ENCODE measurements at regions not wholly inside any gene's neighbourhood (a gene's known extent, or its start where the extent isn't known, plus 50 kb on each side); places are given as distances from the start of the nearest gene placed in this dataset.

- DNase-seq (ENCODE audit: low spot score in 2 of 2): peak in 1 of 2 donors; percentile 25
- 41 to 47% methylated on average over 7 of the region's 7 CpGs for WGBS, 2 donors
- TF ChIP-seq POLR2A (IDR thresholded peaks at IDR 0.05) (no peak), EP300 (IDR thresholded peaks at IDR 0.05) (no peak), CTCF (IDR thresholded peaks at IDR 0.05) (peak in 3 of 5 experiments; percentile 23 to 51 (median 40))
Measured at GRCh38 chr16:80369138-80369958, 171.4 kb upstream of the DYNLRB2 start.

GRCh38 chr16:80367037-80367658 lies 173.6 kb upstream of the DYNLRB2 start:
- Histone ChIP-seq H3K9me3 (no peaks in the 10 kb centered on the region), H3K4me3 (no peak overlapping the region), H3K36me3 (no peaks in the 10 kb centered on the region), H3K4me1 (peaks cover 0 to 3% (median 0%) of the 10 kb centered on the region in 4 donors), H3K27ac (no peak overlapping the region), H3K27me3 (no peaks in the 10 kb centered on the region)
- TF ChIP-seq CTCF (IDR thresholded peaks at IDR 0.05) (no peak), EP300 (IDR thresholded peaks at IDR 0.05) (no peak), POLR2A (IDR thresholded peaks at IDR 0.05) (no peak)
- 70 to 73% methylated on average over 2 of the region's 2 CpGs for WGBS, 2 donors
- no peak for DNase-seq (ENCODE audit: low spot score in 2 of 2)

More at GRCh38 chr16:80369138-80369958, 171.4 kb upstream of the DYNLRB2 start:
- Histone ChIP-seq H3K4me1 (peaks cover 0 to 3% (median 0%) of the 10 kb centered on the region in 4 donors), H3K27me3 (no peaks in the 10 kb centered on the region), H3K9me3 (peaks cover 0 to 5% (median 0%) of the 10 kb centered on the region in 4 donors), H3K27ac (peak overlapping the region in 1 of 4 donors; percentile 7), H3K4me3 (no peak overlapping the region), H3K36me3 (no peaks in the 10 kb centered on the region)

- TF ChIP-seq CTCF (IDR thresholded peaks at IDR 0.05) (no peak), EP300 (IDR thresholded peaks at IDR 0.05) (no peak), POLR2A (IDR thresholded peaks at IDR 0.05) (no peak)
- peaks cover 0 to 3% (median 0%) of the 10 kb centered on the region in 4 donors for H3K4me1 ChIP-seq
- no peaks in the 10 kb centered on the region for H3K27me3 ChIP-seq
- DNase-seq (ENCODE audit: low spot score in 2 of 2): no peak
- H3K36me3 ChIP-seq: no peaks in the 10 kb centered on the region
- 88 to 95% methylated on average over 10 of the region's 10 CpGs for whole genome bisulfite sequencing, 2 donors
- H3K4me3 ChIP-seq: no peak overlapping the region
- no peak overlapping the region for H3K27ac ChIP-seq
- no peaks in the 10 kb centered on the region for H3K9me3 ChIP-seq
Measured at GRCh38 chr16:80366023-80366422, 174.8 kb upstream of the DYNLRB2 start.

GRCh38 chr16:80362816-80363215 lies 178.0 kb upstream of the DYNLRB2 start:
- Histone ChIP-seq H3K27ac (no peak overlapping the region), H3K4me3 (no peak overlapping the region), H3K36me3 (no peaks in the 10 kb centered on the region), H3K27me3 (no peaks in the 10 kb centered on the region), H3K9me3 (no peaks in the 10 kb centered on the region), H3K4me1 (no peaks in the 10 kb centered on the region)
- 89 to 92% methylated on average over 3 of the region's 3 CpGs for WGBS, 2 donors
- TF ChIP-seq EP300 (IDR thresholded peaks at IDR 0.05): no peak
- TF ChIP-seq POLR2A (IDR thresholded peaks at IDR 0.05): no peak
- TF ChIP-seq CTCF (IDR thresholded peaks at IDR 0.05): no peak
- no peak for DNase-seq (ENCODE audit: low spot score in 2 of 2)

GRCh38 chr16:80356365-80356764 lies 184.4 kb upstream of the DYNLRB2 start:
- no peaks in the 10 kb centered on the region for H3K27me3 ChIP-seq
- H3K4me1 ChIP-seq: no peaks in the 10 kb centered on the region
- DNase-seq (ENCODE audit: low spot score in 2 of 2): no peak
- H3K4me3 ChIP-seq: no peak overlapping the region
- WGBS, 2 donors: 85 to 97% methylated on average over 9 of the region's 9 CpGs
- H3K36me3 ChIP-seq: no peaks in the 10 kb centered on the region
- no peak for TF ChIP-seq POLR2A (IDR thresholded peaks at IDR 0.05)
- no peaks in the 10 kb centered on the region for H3K9me3 ChIP-seq
- no peak overlapping the region for H3K27ac ChIP-seq
